ENCODE measurements at regions not wholly inside any gene's neighbourhood (a gene's known extent, or its start where the extent isn't known, plus 50 kb on each side); places are given as distances from the start of the nearest gene placed in this dataset.

DNA sequence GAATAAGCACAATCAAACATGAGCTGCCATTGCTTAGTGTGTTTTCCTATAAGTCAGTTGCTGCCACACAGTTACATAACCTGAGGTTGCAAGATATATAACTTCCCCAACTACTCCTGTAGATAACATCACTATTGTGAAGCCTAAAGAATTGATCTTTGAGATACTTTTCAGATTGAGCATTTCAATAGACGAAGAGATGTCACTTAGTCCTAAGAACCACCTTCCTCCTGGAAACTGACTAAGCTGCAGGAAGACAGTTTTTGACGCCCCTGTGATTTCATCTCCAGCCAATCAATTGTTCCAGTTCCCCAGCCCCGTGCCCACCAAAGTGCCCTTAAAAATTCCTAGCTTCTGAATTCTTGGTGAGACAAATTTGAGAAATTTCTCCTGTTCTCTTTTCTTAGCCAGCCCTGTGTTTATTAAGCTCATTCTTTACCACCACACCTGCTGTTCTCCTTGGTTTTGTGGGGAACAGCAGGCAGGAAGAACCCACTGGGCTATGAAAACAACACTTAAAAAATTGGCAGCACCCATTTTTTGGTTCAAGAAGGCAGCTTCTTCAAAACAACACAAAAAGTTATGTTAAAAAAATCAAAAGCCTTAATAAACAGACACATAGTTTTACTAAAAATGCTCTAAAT, 317.1 kb upstream of the PABPC4L start:
- Histone ChIP-seq H3F3A (ENCODE audit: low read length, unreplicated experiment) (no peaks in the 10 kb centered on the region), H3K79me2 (ENCODE audit: low read length) (no peaks in the 10 kb centered on the region), H3K4me3 (ENCODE audit: low read length) (no peak overlapping the region), H3K27ac (ENCODE audit: low read length) (no peak overlapping the region), H3K4me1 (ENCODE audit: insufficient read depth, low read length) (no peaks in the 10 kb centered on the region), H3K36me3 (ENCODE audit: low read depth, low read length) (no peaks in the 10 kb centered on the region), H3K9me3 (ENCODE audit: low read length) (no peaks in the 10 kb centered on the region), H2AFZ (ENCODE audit: low read length) (no peak overlapping the region), H3K27me3 (ENCODE audit: low read length) (no peaks in the 10 kb centered on the region), H3K4me2 (ENCODE audit: low read length) (no peak overlapping the region), H4K20me1 (ENCODE audit: low read length) (no peaks in the 10 kb centered on the region), H3K9me2 (replicated peaks; ENCODE audit: low read length) (no peaks in the 10 kb centered on the region), H3K9ac (ENCODE audit: low read length) (no peak overlapping the region)
- CTCF ChIA-PET = no interaction called here
- intact Hi-C loops (cut with micrococcal nuclease) = no loop called here
- DNase-seq (no peak), ATAC-seq (no peak)
- no TSS peak for BruUV-seq (replicated peaks)
- no peak for TF ChIP-seq EZH2phosphoT487 (IDR thresholded peaks at IDR 0.05; ENCODE audit: borderline replicate concordance, low read length)
- TF ChIP-seq, protein P1, sequence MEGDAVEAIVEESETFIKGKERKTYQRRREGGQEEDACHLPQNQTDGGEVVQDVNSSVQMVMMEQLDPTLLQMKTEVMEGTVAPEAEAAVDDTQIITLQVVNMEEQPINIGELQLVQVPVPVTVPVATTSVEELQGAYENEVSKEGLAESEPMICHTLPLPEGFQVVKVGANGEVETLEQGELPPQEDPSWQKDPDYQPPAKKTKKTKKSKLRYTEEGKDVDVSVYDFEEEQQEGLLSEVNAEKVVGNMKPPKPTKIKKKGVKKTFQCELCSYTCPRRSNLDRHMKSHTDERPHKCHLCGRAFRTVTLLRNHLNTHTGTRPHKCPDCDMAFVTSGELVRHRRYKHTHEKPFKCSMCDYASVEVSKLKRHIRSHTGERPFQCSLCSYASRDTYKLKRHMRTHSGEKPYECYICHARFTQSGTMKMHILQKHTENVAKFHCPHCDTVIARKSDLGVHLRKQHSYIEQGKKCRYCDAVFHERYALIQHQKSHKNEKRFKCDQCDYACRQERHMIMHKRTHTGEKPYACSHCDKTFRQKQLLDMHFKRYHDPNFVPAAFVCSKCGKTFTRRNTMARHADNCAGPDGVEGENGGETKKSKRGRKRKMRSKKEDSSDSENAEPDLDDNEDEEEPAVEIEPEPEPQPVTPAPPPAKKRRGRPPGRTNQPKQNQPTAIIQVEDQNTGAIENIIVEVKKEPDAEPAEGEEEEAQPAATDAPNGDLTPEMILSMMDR (conservative IDR thresholded peaks at IDR 0.05; ENCODE audit: low read depth, low read length) = no peak
- POLR2A ChIA-PET (ENCODE audit: unreplicated experiment) = no interaction called here

DNA sequence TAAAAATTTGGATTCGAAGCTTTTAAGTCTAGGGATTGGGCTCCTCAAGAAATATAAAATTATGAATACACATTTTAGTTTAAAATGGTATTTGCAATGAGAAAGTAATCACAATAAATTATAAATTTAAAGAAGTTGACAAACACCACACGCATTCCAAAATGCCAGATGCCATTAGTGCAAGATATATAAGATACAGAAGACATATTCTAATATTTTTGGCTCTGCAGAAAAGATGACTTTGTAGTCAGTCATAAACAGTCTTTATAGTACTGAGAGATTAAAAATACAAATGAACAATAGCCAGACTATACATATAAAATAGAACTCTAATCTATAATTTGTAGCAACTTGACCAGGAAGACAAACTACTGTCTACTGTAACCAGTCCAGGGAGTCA, 309.0 kb upstream of the PABPC4L start:
- CTCF ChIA-PET = no interaction called here
- Histone ChIP-seq H3K9ac (ENCODE audit: low read length) (no peak overlapping the region), H4K20me1 (ENCODE audit: low read length) (no peaks in the 10 kb centered on the region), H3K9me2 (replicated peaks; ENCODE audit: low read length) (no peaks in the 10 kb centered on the region), H3K79me2 (ENCODE audit: low read length) (no peaks in the 10 kb centered on the region), H3K27me3 (ENCODE audit: low read length) (no peaks in the 10 kb centered on the region), H3K36me3 (ENCODE audit: low read depth, low read length) (no peaks in the 10 kb centered on the region), H3K4me2 (ENCODE audit: low read length) (no peak overlapping the region), H2AFZ (ENCODE audit: low read length) (no peak overlapping the region), H3K4me1 (ENCODE audit: insufficient read depth, low read length) (no peaks in the 10 kb centered on the region), H3K4me3 (ENCODE audit: low read length) (no peak overlapping the region), H3K9me3 (ENCODE audit: low read length) (no peaks in the 10 kb centered on the region), H3K27ac (ENCODE audit: low read length) (no peak overlapping the region), H3F3A (ENCODE audit: low read length, unreplicated experiment) (no peaks in the 10 kb centered on the region)
- DNase-seq (no peak), ATAC-seq (no peak)
- BruUV-seq (replicated peaks) = no TSS peak
- no peak for TF ChIP-seq EZH2 (IDR thresholded peaks at IDR 0.05; ENCODE audit: low read length, unreplicated experiment)
- POLR2A ChIA-PET (ENCODE audit: unreplicated experiment) = no interaction called here
- intact Hi-C loops (cut with micrococcal nuclease) = no loop called here

GRCh38 chr4:134505511-134505910, 303.9 kb upstream of the PABPC4L start:
- ATAC-seq (no peak), DNase-seq (no peak)
- Histone ChIP-seq H3K9ac (ENCODE audit: low read length) (no peak overlapping the region), H3K4me3 (ENCODE audit: low read length) (no peak overlapping the region), H3K27me3 (ENCODE audit: low read length) (no peaks in the 10 kb centered on the region), H4K20me1 (ENCODE audit: low read length) (no peaks in the 10 kb centered on the region), H3K9me3 (ENCODE audit: low read length) (no peaks in the 10 kb centered on the region), H3K36me3 (ENCODE audit: low read depth, low read length) (no peaks in the 10 kb centered on the region), H2AFZ (ENCODE audit: low read length) (no peak overlapping the region), H3K9me2 (replicated peaks; ENCODE audit: low read length) (no peaks in the 10 kb centered on the region), H3K79me2 (ENCODE audit: low read length) (no peaks in the 10 kb centered on the region), H3K27ac (ENCODE audit: low read length) (no peak overlapping the region), H3K4me2 (ENCODE audit: low read length) (no peak overlapping the region), H3K4me1 (ENCODE audit: insufficient read depth, low read length) (no peaks in the 10 kb centered on the region), H3F3A (ENCODE audit: low read length, unreplicated experiment) (no peaks in the 10 kb centered on the region)
- intact Hi-C loops (cut with micrococcal nuclease) = no loop called here
- TF ChIP-seq, protein P1 (conservative IDR thresholded peaks at IDR 0.05; ENCODE audit: low read depth, low read length) = no peak
- TF ChIP-seq EZH2phosphoT487 (IDR thresholded peaks at IDR 0.05; ENCODE audit: borderline replicate concordance, low read length) (no peak), EZH2 (IDR thresholded peaks at IDR 0.05; ENCODE audit: low read length, unreplicated experiment) (no peak)
- no TSS peak for BruUV-seq (replicated peaks)
- CTCF ChIA-PET = no interaction called here
- POLR2A ChIA-PET (ENCODE audit: unreplicated experiment) = no interaction called here

All from PC-3 (cell line).